SH-SY5Y (cell line): ENCODE measurements at regions not wholly inside any gene's neighbourhood (a gene's known extent, or its start where the extent isn't known, plus 50 kb on each side); places are given as distances from the start of the nearest gene placed in this dataset.

Experiments used
- GATA2 ChIP-seq: IDR thresholded peaks from 2 replicates; pipeline ENCODE4 v1.6.1; 2011; ENCODE audit warnings: mild to moderate bottlenecking, low read depth, low read length
- GATA3 ChIP-seq: IDR thresholded peaks from 2 replicates; pipeline ENCODE4 v1.6.1; 2011; ENCODE audit warnings: low read depth, mild to moderate bottlenecking, low read length, moderate library complexity

DNA sequence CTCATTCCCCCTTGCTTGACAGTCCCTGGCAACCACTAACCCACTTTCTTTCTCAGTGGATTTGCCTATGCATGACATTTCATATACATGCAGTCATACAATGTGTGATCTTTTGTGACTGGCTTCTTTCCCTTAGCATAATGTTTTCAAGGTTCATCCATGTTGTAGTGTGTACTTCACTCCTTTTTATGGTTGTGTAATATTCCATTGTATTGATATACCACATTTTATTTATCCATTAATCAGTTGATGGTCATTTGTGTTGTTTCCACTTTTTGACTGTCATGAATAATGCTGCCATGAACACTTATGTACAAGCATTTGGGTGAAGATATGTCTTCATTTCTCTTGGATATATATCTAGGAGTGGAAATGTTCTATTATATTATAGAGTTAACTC is 127.7 kb upstream of the GRIK3 start:
- no peak for TF ChIP-seq GATA3
- TF ChIP-seq GATA2 = no peak

GRCh38 chr1:37166005-37166404 is 131.7 kb upstream of the GRIK3 start:
- TF ChIP-seq GATA3 (no peak), GATA2 (no peak)

GRCh38 chr1:37167479-37167878 is 133.2 kb upstream of the GRIK3 start:
- no peak for TF ChIP-seq GATA3
- TF ChIP-seq GATA2 = no peak

DNA sequence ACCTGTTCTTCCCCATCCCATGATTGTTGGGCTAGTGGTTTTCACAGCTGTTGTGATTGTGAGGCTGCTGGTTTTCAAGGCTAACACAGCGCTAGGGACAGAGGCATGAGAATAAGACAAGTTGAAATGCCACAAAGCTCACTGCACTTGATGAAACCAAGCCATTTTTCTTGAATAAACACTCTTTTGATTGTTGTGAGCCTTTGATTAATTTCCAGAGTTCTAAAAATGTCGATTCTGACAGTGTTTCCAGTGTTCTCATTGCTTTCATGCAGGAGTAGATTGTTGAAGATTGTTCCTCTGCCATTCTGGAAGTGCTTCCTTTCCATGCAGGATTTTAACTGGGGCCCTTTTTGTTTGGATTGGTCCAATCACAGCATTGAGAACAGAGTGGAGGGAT is 134.9 kb upstream of the GRIK3 start:
- TF ChIP-seq GATA2 = no peak
- TF ChIP-seq GATA3 = no peak

DNA sequence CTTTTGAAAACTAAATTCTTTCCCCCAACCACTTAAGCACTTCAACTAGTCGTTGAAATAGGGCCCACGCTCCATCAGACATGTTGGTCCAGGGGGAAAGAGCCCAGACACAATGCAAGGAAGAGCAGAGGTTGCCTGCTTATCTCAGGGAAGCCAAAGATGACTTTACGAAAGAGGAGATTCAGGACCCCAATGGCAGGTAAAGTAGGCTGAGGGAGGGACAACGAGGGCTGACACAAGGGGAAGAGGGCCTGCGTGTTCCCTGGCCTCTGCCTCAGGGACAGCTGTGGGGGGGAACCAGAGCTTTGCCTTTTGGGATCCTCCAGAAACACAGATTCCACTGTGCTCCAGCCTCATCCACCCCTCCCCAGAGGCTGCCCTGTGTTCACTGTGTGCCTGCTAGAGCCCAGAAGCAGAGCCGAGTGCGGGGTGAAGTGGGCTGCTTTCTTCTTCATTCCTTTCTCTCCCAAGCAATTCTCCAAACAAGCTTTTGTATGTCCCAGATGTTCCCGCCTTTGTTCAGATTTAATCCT is 135.5 kb upstream of the GRIK3 start:
- TF ChIP-seq GATA3 = no peak
- TF ChIP-seq GATA2 = no peak

DNA sequence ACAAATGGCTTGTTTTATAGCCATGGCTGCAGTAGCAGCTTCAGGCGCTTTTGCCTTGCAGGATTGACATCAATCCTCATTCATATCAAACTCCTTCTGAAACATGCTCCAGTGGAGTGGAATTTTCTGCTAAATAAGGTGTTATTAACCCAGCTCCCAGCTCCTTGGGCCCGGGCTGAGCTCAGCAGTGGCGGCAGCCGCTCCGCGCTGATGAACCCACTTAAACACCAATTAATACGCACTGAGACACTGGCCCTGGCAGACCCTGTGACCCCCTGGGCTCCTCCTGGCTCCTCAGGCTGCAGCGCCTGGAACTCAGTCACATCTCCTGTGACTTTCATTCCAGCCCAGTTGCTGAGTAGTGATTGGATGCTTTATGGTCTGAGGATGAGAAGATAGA is 137.4 kb upstream of the GRIK3 start:
- TF ChIP-seq GATA2 = no peak
- no peak for TF ChIP-seq GATA3

DNA sequence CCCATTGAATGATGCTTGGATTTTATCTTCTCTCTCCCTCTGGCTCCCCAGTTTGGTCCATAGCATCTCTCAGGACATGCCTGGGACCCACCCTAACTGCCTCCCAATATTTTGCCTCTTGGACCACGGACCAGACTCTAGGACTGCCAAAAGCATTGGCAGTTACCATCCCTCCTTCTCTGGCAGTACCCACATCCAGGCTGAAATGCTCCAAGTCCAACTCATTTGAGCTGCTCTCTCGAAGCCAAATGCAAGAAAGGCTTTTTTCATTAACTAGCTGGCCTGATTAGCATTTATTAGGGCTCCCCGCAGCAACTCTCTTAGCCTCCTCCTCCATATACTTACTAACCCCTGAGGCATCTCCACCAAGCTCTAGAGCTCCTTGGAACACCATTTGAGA is 140.0 kb upstream of the GRIK3 start:
- TF ChIP-seq GATA3 (no peak), GATA2 (no peak)

- TF ChIP-seq GATA3 (no peak), GATA2 (no peak)
Measured at GRCh38 chr1:37174876-37175275, 140.6 kb upstream of the GRIK3 start.

DNA sequence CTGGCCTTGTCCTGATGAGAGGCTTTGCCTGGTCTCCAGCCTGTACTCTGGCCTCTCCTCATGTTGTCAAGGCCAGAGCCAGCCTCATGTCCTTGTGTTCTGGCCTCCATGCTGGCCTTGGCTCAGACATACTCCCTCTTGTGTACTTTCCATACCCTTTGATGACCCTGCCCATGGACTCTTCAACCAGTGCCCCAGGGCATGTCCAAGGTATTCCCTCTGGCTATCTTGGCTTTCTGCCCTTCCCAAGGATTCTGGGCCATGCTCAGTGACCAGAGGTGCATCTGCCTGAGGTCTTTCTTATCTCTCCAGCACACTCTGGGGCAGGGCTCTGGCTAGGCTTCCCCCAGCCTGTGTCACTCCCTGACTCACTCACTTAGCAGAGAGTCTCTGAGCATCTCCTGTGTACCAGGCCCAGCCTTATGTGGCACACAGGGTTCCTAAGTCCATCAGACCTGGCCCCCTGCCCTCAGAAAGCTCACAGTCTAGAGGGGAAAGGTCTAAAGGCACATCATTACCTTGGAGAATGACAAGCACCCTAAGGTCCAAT is 141.4 kb upstream of the GRIK3 start:
- 0 out of 2 replicates have a peak, but pooled peaks have one; percentile 6 for TF ChIP-seq GATA2
- TF ChIP-seq GATA3 = no peak

DNA sequence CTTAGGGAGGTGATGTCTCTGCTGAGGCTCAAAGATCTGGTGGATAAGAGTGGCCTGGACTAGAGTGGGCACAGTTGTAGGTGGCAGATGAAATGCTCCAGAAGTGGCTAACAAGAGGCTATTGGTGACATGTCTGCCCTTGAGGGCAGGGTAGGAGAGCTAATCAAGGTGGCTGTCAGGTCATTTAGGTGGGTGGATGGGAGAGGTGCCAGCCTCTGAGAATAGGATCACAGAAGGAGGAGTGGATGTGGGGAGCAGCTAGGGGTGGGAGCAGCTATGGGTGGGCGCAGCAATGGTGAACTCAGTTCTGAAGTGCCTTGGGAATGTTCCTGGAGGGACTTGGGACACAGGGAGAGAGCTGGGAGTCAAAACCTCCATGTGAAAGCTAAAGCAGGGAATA is 142.0 kb upstream of the GRIK3 start:
- no peak for TF ChIP-seq GATA2
- TF ChIP-seq GATA3 = no peak

DNA sequence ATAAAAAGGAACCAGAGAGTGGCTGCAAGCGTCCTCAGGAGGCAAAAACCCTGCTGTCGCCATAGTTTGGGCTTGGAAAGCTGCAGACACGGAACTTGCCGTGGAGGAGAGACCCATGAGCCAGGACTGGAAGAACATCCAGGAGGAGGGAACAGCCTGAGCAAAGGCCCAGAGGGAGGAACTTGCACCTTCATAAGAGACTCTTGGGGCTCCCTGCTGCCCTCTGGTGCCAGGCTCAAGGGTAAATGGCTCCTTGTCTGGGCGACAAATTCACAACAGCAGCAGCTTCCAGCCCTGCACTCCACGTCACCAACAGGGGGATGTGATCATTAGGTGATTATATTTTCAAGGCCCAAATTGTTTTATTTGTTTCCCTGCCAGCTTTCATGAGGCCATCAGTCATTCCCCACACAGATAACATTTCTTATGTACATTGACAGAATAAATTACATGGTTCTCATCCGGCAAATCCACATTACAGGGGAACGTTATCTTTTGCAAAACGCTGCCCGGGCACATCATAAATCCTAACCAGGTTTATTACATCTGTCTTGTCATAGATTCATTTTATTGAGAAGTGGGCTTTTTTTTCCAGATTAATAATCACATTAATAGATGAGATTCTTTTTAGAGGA is 143.0 kb upstream of the GRIK3 start:
- TF ChIP-seq GATA3 = no peak
- TF ChIP-seq GATA2 = no peak

DNA sequence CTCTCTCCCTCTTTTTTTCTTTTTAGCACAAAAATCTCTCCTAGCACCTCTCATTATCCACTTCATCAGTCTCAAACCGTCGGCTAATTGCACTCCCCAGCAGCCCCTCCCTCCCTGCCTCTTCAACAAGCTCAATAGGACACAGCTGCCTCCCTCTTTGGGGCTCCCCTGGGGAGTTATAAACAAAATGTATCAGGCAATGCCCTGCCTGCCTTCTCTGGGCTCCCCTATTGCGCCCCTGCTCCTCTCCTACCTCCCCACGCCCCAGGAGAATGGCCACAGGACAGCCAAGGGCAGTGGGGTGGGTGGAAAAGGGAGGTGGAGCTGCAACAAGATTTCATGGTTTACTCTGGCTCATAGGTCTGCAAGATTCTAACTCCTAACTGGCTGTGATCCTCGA is 147.1 kb upstream of the GRIK3 start:
- TF ChIP-seq GATA2 (no peak), GATA3 (no peak)

DNA sequence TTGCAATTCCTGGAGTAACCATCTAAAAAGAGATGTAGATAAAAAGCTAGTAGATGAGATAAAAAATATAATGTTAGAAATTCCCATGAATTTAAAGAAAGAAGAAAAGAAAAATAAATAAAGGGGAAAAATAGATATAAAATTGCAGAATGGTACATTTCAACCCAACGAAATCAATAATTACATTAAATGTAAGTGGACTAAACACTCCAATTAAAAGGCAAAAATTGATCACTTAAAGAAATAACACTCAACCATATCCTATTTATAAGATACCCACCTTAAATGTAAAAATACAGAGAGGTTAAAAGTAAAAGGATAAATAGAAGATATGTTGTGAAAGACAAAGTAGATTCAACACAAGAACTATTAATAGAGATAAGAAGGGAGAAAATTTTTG is 150.5 kb upstream of the GRIK3 start:
- TF ChIP-seq GATA3 (no peak), GATA2 (no peak)

- TF ChIP-seq GATA2 (peak; percentile 76), GATA3 (peak; percentile 30; the same call in 1 of the 2 replicates)
Measured at GRCh38 chr1:37186246-37186756, 152.0 kb upstream of the GRIK3 start.

- TF ChIP-seq GATA2 = no peak
- no peak for TF ChIP-seq GATA3
Measured at GRCh38 chr1:37189111-37189510, 154.8 kb upstream of the GRIK3 start.

- no peak for TF ChIP-seq GATA3
- no peak for TF ChIP-seq GATA2
Measured at GRCh38 chr1:37197411-37197810, 163.1 kb upstream of the GRIK3 start.
